LNCaP clone FGC (cell line): ENCODE measurements at regions not wholly inside any gene's neighbourhood (a gene's known extent, or its start where the extent isn't known, plus 50 kb on each side); places are given as distances from the start of the nearest gene placed in this dataset.

Source experiments
- DNase-seq: peaks from one replicate; pipeline ENCODE4 v3.0.0-alpha.2; 2011; ENCODE audit warnings: low read depth
- H3K4me3 ChIP-seq: 2 replicates; pipeline ENCODE4 v1.5.1; 2011; ENCODE audit warnings: mild to moderate bottlenecking, low read depth, low read length, control low read depth
- CTCF ChIP-seq: IDR thresholded peaks from 2 replicates; pipeline ENCODE4 v1.5.1; 2012; ENCODE audit warnings: mild to moderate bottlenecking; ENCODE audit not compliant: control insufficient read depth, insufficient read depth; ENCODE audit errors: extremely low read depth

GRCh38 chr4:3660928-3661515, 105.2 kb upstream of the ADRA2C start:
- TF ChIP-seq CTCF: no peak
- H3K4me3 ChIP-seq: no peak overlapping the region
- no peak for DNase-seq

- no peak for DNase-seq
- no peak for TF ChIP-seq CTCF
- H3K4me3 ChIP-seq: no peak overlapping the region
These were observed 105.9 kb upstream of the ADRA2C start for GRCh38 chr4:3660086-3660927.

- TF ChIP-seq CTCF: no peak
- no peak overlapping the region for H3K4me3 ChIP-seq
- DNase-seq: no peak
These were observed 107.1 kb upstream of the ADRA2C start for GRCh38 chr4:3659131-3659530.

GRCh38 chr4:3658530-3658913, 107.7 kb upstream of the ADRA2C start:
- TF ChIP-seq CTCF: no peak
- no peak overlapping the region for H3K4me3 ChIP-seq
- no peak for DNase-seq

- TF ChIP-seq CTCF: no peak
- H3K4me3 ChIP-seq: no peak overlapping the region
- no peak for DNase-seq
These were observed 108.2 kb upstream of the ADRA2C start for GRCh38 chr4:3657902-3658529.

GRCh38 chr4:3656416-3657356, 109.5 kb upstream of the ADRA2C start:
- no peak for TF ChIP-seq CTCF
- H3K4me3 ChIP-seq: no peak overlapping the region
- no peak for DNase-seq
